ENCODE measurements at regions not wholly inside any gene's neighbourhood (a gene's known extent, or its start where the extent isn't known, plus 50 kb on each side); places are given as distances from the start of the nearest gene placed in this dataset.

GRCh38 chr5:114210662-114211061 lies 151.2 kb upstream of the KCNN2 start:
- Histone ChIP-seq H3K4me3 (no peak overlapping the region), H3K27ac (no peak overlapping the region), H3K4me1 (replicated peaks in 1 of 2) (no peaks in the 10 kb centered on the region)
- in situ Hi-C loops (cut with MboI; ENCODE audit: low pct_unique_long_range_greater_than_20kb in 2 of 9, low sequenced_read_pairs in 9 of 9, unreplicated experiment in 9 of 9): no loop called here
- no peak for ATAC-seq (replicated peaks in 6 of 8)
- WGBS, 10 experiments: 0 to 100% (median 73%) methylated on average over 2 to 3 of the region's 3 CpGs

- Histone ChIP-seq H3K4me1 (replicated peaks in 1 of 2) (no peaks in the 10 kb centered on the region), H3K27ac (no peak overlapping the region), H3K4me3 (no peak overlapping the region)
- in situ Hi-C loops (cut with MboI; ENCODE audit: low pct_unique_long_range_greater_than_20kb in 2 of 9, low sequenced_read_pairs in 9 of 9, unreplicated experiment in 9 of 9): no loop called here
- ATAC-seq (replicated peaks in 6 of 8): no peak
- 0 to 91% (median 20%) methylated on average over 1 of the region's 1 CpG; no CpG with 5 or more reads in 1 of the 10 experiments for WGBS, 10 experiments
These were observed 140.1 kb upstream of the KCNN2 start for GRCh38 chr5:114221807-114222206.

- peak in 1 of 8 experiments; percentile 40 for ATAC-seq (replicated peaks in 6 of 8)
- Histone ChIP-seq H3K4me1 (replicated peaks in 1 of 2) (no peaks in the 10 kb centered on the region), H3K4me3 (no peak overlapping the region), H3K27ac (no peak overlapping the region)
- in situ Hi-C loops (cut with MboI; ENCODE audit: low pct_unique_long_range_greater_than_20kb in 2 of 9, low sequenced_read_pairs in 9 of 9, unreplicated experiment in 9 of 9): no loop called here
- 0 to 100% (median 80%) methylated on average over 1 of the region's 1 CpG; no CpG with 5 or more reads in 1 of the 10 experiments for WGBS, 10 experiments
These were observed 138.0 kb upstream of the KCNN2 start for GRCh38 chr5:114223866-114224265.

GRCh38 chr5:114237766-114238165 lies 124.1 kb upstream of the KCNN2 start:
- in situ Hi-C loops (cut with MboI; ENCODE audit: low pct_unique_long_range_greater_than_20kb in 2 of 9, low sequenced_read_pairs in 9 of 9, unreplicated experiment in 9 of 9): no loop called here

GRCh38 chr5:114238771-114239313 lies 123.0 kb upstream of the KCNN2 start:
- Histone ChIP-seq H3K4me1 (replicated peaks in 1 of 2) (no peaks in the 10 kb centered on the region), H3K4me3 (no peak overlapping the region), H3K27ac (no peak overlapping the region)
- ATAC-seq (replicated peaks in 6 of 8): peak in 1 of 8 experiments; percentile 18
- in situ Hi-C loops (cut with MboI; ENCODE audit: low pct_unique_long_range_greater_than_20kb in 2 of 9, low sequenced_read_pairs in 9 of 9, unreplicated experiment in 9 of 9): no loop called here

More at GRCh38 chr5:114237766-114238165, 124.1 kb upstream of the KCNN2 start:
- H3K27ac ChIP-seq: no peak overlapping the region
- no peaks in the 10 kb centered on the region for H3K4me1 ChIP-seq (replicated peaks in 1 of 2)
- peak in 5 of 8 experiments; percentile 53 to 99 (median 70) for ATAC-seq (replicated peaks in 6 of 8)
- no peak overlapping the region for H3K4me3 ChIP-seq
- 13 to 100% (median 74%) methylated on average over 1 to 5 of the region's 5 CpGs; no CpG with 5 or more reads in 1 of the 10 experiments for WGBS, 10 experiments

- Histone ChIP-seq H3K27ac (no peak overlapping the region), H3K4me3 (no peak overlapping the region), H3K4me1 (replicated peaks in 1 of 2) (no peaks in the 10 kb centered on the region)
- no peak for ATAC-seq (replicated peaks in 6 of 8)
- WGBS, 10 experiments: 0 to 100% (median 77%) methylated on average over 1 to 8 of the region's 8 CpGs
- in situ Hi-C loops (cut with MboI; ENCODE audit: low pct_unique_long_range_greater_than_20kb in 2 of 9, low sequenced_read_pairs in 9 of 9, unreplicated experiment in 9 of 9): no loop called here
These were observed 118.4 kb upstream of the KCNN2 start for GRCh38 chr5:114243281-114243971.

GRCh38 chr5:114243972-114244317 lies 117.9 kb upstream of the KCNN2 start:
- 0 to 100% (median 48%) methylated on average over 1 of the region's 1 CpG; no CpG with 5 or more reads in 4 of the 10 experiments for WGBS, 10 experiments
- no peak overlapping the region for H3K4me3 ChIP-seq
- no peaks in the 10 kb centered on the region for H3K4me1 ChIP-seq (replicated peaks in 1 of 2)
- H3K27ac ChIP-seq: no peak overlapping the region
- in situ Hi-C loops (cut with MboI; ENCODE audit: low pct_unique_long_range_greater_than_20kb in 2 of 9, low sequenced_read_pairs in 9 of 9, unreplicated experiment in 9 of 9): no loop called here
- ATAC-seq (replicated peaks in 6 of 8): no peak

- in situ Hi-C loops (cut with MboI; ENCODE audit: low pct_unique_long_range_greater_than_20kb in 2 of 9, low sequenced_read_pairs in 9 of 9, unreplicated experiment in 9 of 9): no loop called here
- WGBS, 10 experiments: 6 to 100% (median 79%) methylated on average over 1 to 2 of the region's 2 CpGs
- Histone ChIP-seq H3K27ac (no peak overlapping the region), H3K4me1 (replicated peaks in 1 of 2) (no peaks in the 10 kb centered on the region), H3K4me3 (no peak overlapping the region)
- ATAC-seq (replicated peaks in 6 of 8): no peak
These were observed 112.0 kb upstream of the KCNN2 start for GRCh38 chr5:114249823-114250222.

- no peaks in the 10 kb centered on the region for H3K4me1 ChIP-seq (replicated peaks in 1 of 2)
- in situ Hi-C loops (cut with MboI; ENCODE audit: low pct_unique_long_range_greater_than_20kb in 2 of 9, low sequenced_read_pairs in 9 of 9, unreplicated experiment in 9 of 9): no loop called here
- whole genome bisulfite sequencing, 10 experiments: 0 to 100% (median 87%) methylated on average over 1 of the region's 3 CpGs; no CpG with 5 or more reads in 4 of the 10 experiments
- no peak overlapping the region for H3K4me3 ChIP-seq
- no peak overlapping the region for H3K27ac ChIP-seq
- no peak for ATAC-seq (replicated peaks in 6 of 8)
These were observed 111.3 kb upstream of the KCNN2 start for GRCh38 chr5:114250536-114250935.

- Histone ChIP-seq H3K27ac (no peak overlapping the region), H3K4me1 (replicated peaks in 1 of 2) (no peaks in the 10 kb centered on the region), H3K4me3 (no peak overlapping the region)
- in situ Hi-C loops (cut with MboI; ENCODE audit: low pct_unique_long_range_greater_than_20kb in 2 of 9, low sequenced_read_pairs in 9 of 9, unreplicated experiment in 9 of 9): no loop called here
- ATAC-seq (replicated peaks in 6 of 8): no peak
These were observed 109.6 kb upstream of the KCNN2 start for GRCh38 chr5:114252226-114252625.

GRCh38 chr5:114255260-114255659 lies 106.6 kb upstream of the KCNN2 start:
- no peak for ATAC-seq (replicated peaks in 6 of 8)

GRCh38 chr5:114261989-114262388 lies 99.9 kb upstream of the KCNN2 start:
- no peaks in the 10 kb centered on the region for H3K4me1 ChIP-seq (replicated peaks in 1 of 2)
- no peak overlapping the region for H3K27ac ChIP-seq
- in situ Hi-C loops (cut with MboI; ENCODE audit: low pct_unique_long_range_greater_than_20kb in 2 of 9, low sequenced_read_pairs in 9 of 9, unreplicated experiment in 9 of 9): no loop called here
- H3K4me3 ChIP-seq: no peak overlapping the region
- no peak for ATAC-seq (replicated peaks in 6 of 8)
- WGBS, 10 experiments: 0 to 92% (median 78%) methylated on average over 2 to 3 of the region's 3 CpGs

More at GRCh38 chr5:114255260-114255659, 106.6 kb upstream of the KCNN2 start:
- H3K4me1 ChIP-seq (replicated peaks in 1 of 2): no peaks in the 10 kb centered on the region
- no peak overlapping the region for H3K27ac ChIP-seq
- 11 to 72% (median 56%) methylated on average over 1 to 3 of the region's 3 CpGs; no CpG with 5 or more reads in 1 of the 10 experiments for WGBS, 10 experiments
- in situ Hi-C loops (cut with MboI; ENCODE audit: low pct_unique_long_range_greater_than_20kb in 2 of 9, low sequenced_read_pairs in 9 of 9, unreplicated experiment in 9 of 9): no loop called here
- H3K4me3 ChIP-seq: no peak overlapping the region

- Histone ChIP-seq H3K4me3 (no peak overlapping the region), H3K4me1 (replicated peaks in 1 of 2) (no peaks in the 10 kb centered on the region), H3K27ac (no peak overlapping the region)
- WGBS, 10 experiments: 0 to 30% (median 10%) methylated on average over 1 to 2 of the region's 2 CpGs; no CpG with 5 or more reads in 6 of the 10 experiments
- peak in 2 of 8 experiments; percentile 36 to 52 for ATAC-seq (replicated peaks in 6 of 8)
- in situ Hi-C loops (cut with MboI; ENCODE audit: low pct_unique_long_range_greater_than_20kb in 2 of 9, low sequenced_read_pairs in 9 of 9, unreplicated experiment in 9 of 9): no loop called here
These were observed 96.3 kb upstream of the KCNN2 start for GRCh38 chr5:114265432-114266060.

Data from motor neuron (in vitro differentiated cells).